Activated naive CD4-positive, alpha-beta T cell treated with anti-CD3 and anti-CD28 coated beads, Interleukin-2, amount 50 U/mL, for 72 hours (primary cell): ENCODE measurements at regions not wholly inside any gene's neighbourhood (a gene's known extent, or its start where the extent isn't known, plus 50 kb on each side); places are given as distances from the start of the nearest gene placed in this dataset.
A peak's percentile ranks its signal among the peaks of the same experiment; 100 is the strongest.

Experiments
- ATAC-seq, 2 donors: fragments of 150-1000 bp; cut with Tn5 transposase; 2 replicates each; pipeline ENCODE4 v1.10.0; 2021; ENCODE audit warnings: mild to moderate bottlenecking in 2 of 2, moderate library complexity in 2 of 2
- DNase-seq, 2 donors: peaks; one replicate each; pipeline ENCODE4 v3.0.0; 2021 to 2022; ENCODE audit warnings: low spot score in 2 of 2
- H3K27ac Mint-ChIP-seq, 2 donors: one replicate each; pipeline ENCODE4 v1.8.0; 2022; ENCODE audit warnings: mild to moderate bottlenecking in 2 of 2, mixed read lengths in 2 of 2
- H3K36me3 Mint-ChIP-seq, 2 donors: one replicate each; pipeline ENCODE4 v1.8.0; 2022; ENCODE audit warnings: mixed read lengths in 2 of 2
- H3K9me3 Mint-ChIP-seq, 2 donors: one replicate each; pipeline ENCODE4 v1.8.0; 2022; ENCODE audit warnings: mixed read lengths in 2 of 2

GRCh38 chr1:214895011-214895600 lies 187.4 kb upstream of the KCNK2 start:
- no peak overlapping the region for H3K27ac Mint-ChIP-seq
- H3K9me3 Mint-ChIP-seq: peaks cover 0 to 4% of the 10 kb centered on the region in 2 donors
- no peaks in the 10 kb centered on the region for H3K36me3 Mint-ChIP-seq
- no peak for ATAC-seq
- DNase-seq: no peak

- Mint-ChIP-seq H3K9me3 (peaks cover 0 to 4% of the 10 kb centered on the region in 2 donors), H3K27ac (no peak overlapping the region)
Measured at GRCh38 chr1:214896921-214897320, 185.6 kb upstream of the KCNK2 start.

GRCh38 chr1:214897581-214897980 lies 185.0 kb upstream of the KCNK2 start:
- no peaks in the 10 kb centered on the region for H3K36me3 Mint-ChIP-seq
- ATAC-seq: no peak
- no peak for DNase-seq
- no peak overlapping the region for H3K27ac Mint-ChIP-seq
- H3K9me3 Mint-ChIP-seq: peaks cover 0 to 4% of the 10 kb centered on the region in 2 donors

More at GRCh38 chr1:214896921-214897320, 185.6 kb upstream of the KCNK2 start:
- H3K36me3 Mint-ChIP-seq: no peaks in the 10 kb centered on the region
- ATAC-seq (no peak), DNase-seq (no peak)

DNA sequence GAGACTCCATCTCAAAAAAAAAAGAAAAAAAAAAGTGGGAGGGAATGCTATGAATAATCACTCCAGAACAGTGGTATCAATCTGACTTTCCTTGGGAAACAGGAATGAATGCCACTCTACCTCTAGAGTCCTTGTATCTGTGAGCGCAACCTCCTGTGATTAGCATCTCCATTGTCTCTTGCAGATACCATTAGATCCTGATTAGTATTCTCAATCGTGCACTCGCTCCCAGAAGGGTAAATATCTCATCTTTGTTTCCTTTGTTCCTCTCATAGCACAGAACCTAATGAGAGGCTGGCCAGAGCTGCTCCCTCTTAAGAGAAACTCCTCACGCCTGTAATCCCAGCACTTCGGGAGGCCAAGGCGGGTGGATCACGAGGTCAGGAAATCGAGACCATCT lies 184.4 kb upstream of the KCNK2 start:
- ATAC-seq: no peak
- no peak for DNase-seq
- Mint-ChIP-seq H3K27ac (no peak overlapping the region), H3K9me3 (peaks cover 0 to 4% of the 10 kb centered on the region in 2 donors), H3K36me3 (no peaks in the 10 kb centered on the region)

GRCh38 chr1:214898718-214899117 lies 183.8 kb upstream of the KCNK2 start:
- H3K9me3 Mint-ChIP-seq: no peaks in the 10 kb centered on the region
- DNase-seq (no peak), ATAC-seq (no peak)
- H3K27ac Mint-ChIP-seq: no peak overlapping the region
- no peaks in the 10 kb centered on the region for H3K36me3 Mint-ChIP-seq

DNA sequence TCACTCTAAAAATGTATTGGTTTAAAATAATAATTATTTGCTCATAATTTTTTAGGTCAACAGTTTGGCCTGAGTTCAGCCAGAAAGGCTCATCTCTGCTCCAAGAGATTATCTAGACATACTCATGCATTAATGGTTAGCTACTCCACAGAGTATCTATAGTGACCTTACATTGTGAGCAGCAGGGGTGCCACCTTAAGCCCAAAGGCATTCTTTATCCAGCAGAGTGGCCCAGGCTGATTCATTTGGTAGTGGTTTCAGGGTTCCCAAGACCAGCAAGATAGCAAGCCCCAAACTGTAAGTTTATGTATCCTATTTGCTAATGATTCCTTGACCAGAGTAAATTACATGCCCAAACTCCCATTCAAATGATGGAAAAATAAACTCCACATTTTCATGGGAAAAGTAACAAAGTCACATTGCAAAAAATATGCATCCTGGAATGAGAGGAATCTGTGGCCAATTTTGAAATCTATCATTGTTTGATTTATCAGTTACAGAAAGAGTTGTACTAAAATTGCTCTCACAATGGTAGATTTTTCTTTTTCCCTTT lies 182.6 kb upstream of the KCNK2 start:
- ATAC-seq: no peak
- H3K9me3 Mint-ChIP-seq: no peaks in the 10 kb centered on the region
- no peak overlapping the region for H3K27ac Mint-ChIP-seq

GRCh38 chr1:214900590-214900989 lies 181.9 kb upstream of the KCNK2 start:
- no peaks in the 10 kb centered on the region for H3K36me3 Mint-ChIP-seq
- H3K27ac Mint-ChIP-seq: no peak overlapping the region
- ATAC-seq (no peak), DNase-seq (no peak)
- no peaks in the 10 kb centered on the region for H3K9me3 Mint-ChIP-seq

More for the DNA sequence above, 182.6 kb upstream of the KCNK2 start:
- no peaks in the 10 kb centered on the region for H3K36me3 Mint-ChIP-seq
- DNase-seq: no peak

- H3K36me3 Mint-ChIP-seq: no peaks in the 10 kb centered on the region
- DNase-seq (no peak), ATAC-seq (peak in 1 of 2 donors; percentile 32)
- no peaks in the 10 kb centered on the region for H3K9me3 Mint-ChIP-seq
- H3K27ac Mint-ChIP-seq: no peak overlapping the region
Measured at GRCh38 chr1:214901718-214902117, 180.8 kb upstream of the KCNK2 start.

DNA sequence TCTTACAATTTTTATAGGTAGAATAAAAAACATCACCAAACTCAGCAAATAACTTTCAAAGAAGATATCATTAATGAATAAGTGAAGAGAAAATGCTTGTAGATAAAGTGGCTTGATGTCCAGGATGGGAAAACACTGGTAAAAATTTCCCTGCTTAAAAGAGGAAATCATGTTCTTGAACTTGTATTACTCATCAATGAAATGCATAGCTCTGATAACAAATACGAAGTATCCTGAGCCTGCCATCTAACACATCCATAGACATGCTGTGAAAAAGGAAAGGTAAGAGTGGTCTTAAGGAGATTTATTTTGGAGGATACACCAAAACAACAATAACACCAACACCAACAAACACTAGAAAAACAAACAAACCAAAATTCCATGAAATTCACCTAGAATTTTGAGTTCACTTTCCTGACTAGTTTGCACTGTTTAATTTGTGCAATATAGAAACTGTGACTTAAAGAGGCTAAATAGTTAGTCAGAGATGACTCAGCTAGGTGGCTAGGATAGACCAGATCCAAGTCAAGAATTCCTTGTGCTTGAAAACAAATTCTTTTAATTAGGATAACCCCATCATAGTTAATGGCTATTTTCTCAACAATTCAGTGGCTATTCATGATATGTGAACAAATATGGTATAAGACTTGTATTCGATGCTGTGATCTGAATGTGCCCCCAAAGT lies 179.8 kb upstream of the KCNK2 start:
- no peak overlapping the region for H3K27ac Mint-ChIP-seq

GRCh38 chr1:214912127-214912526 lies 170.4 kb upstream of the KCNK2 start:
- ATAC-seq (no peak), DNase-seq (no peak)
- Mint-ChIP-seq H3K9me3 (no peaks in the 10 kb centered on the region), H3K27ac (no peak overlapping the region), H3K36me3 (no peaks in the 10 kb centered on the region)

More for the DNA sequence above, 179.8 kb upstream of the KCNK2 start:
- Mint-ChIP-seq H3K36me3 (no peaks in the 10 kb centered on the region), H3K9me3 (no peaks in the 10 kb centered on the region)
- ATAC-seq (no peak), DNase-seq (no peak)

GRCh38 chr1:214913966-214914365 lies 168.6 kb upstream of the KCNK2 start:
- no peaks in the 10 kb centered on the region for H3K36me3 Mint-ChIP-seq
- ATAC-seq (no peak), DNase-seq (no peak)
- H3K9me3 Mint-ChIP-seq: no peaks in the 10 kb centered on the region
- H3K27ac Mint-ChIP-seq: no peak overlapping the region

DNA sequence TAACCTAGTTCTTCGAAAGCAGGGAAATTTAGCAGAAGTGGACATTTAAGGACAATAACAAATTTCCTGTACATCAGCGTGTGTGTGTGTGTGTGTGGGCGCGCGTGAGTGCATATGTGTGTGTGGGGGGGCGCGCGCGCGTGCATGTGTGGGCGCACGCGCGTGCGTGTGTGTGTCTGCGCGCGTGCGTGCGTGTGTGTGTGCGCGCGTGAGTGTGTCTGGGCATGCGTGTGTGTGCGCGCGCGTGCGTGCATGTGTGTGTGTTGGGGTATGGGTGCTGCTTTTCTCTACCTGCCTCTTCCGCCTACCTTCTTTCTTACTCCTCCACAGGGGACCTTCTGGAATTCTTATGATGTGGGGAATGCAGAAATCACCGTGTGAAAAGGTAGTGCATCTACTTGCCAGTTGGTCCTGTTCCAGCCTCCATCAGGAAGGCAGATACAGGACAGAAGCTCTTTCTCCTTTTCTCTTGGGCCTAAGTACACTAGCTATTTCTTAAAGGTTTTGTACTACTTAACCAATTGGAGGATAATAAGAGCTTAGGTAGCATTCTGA lies 165.4 kb upstream of the KCNK2 start:
- H3K27ac Mint-ChIP-seq: no peak overlapping the region
- H3K36me3 Mint-ChIP-seq: no peaks in the 10 kb centered on the region
- DNase-seq (no peak), ATAC-seq (no peak)
- no peaks in the 10 kb centered on the region for H3K9me3 Mint-ChIP-seq

- no peaks in the 10 kb centered on the region for H3K36me3 Mint-ChIP-seq
- H3K27ac Mint-ChIP-seq: no peak overlapping the region
- DNase-seq: no peak
- H3K9me3 Mint-ChIP-seq: no peaks in the 10 kb centered on the region
- ATAC-seq: no peak
Measured at GRCh38 chr1:214918745-214919144, 163.8 kb upstream of the KCNK2 start.

DNA sequence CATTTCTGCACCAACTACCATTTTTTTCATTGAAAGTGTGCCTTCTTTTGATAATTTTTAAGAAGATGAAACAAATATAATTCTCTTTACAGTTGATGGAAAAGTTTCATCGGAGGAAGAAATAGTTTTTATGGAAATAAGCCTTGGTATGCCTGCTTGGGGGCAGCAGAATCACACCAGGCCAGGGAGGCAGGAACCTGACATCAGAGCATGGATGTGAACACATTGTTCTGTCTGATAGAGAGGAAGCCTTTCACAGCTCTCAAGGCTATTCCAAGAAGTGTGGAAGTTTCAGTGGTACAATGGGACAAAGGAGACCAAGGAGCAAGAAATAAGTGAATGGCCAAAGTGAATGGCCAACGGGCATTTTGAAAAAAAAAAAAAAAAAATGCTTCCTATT lies 162.2 kb upstream of the KCNK2 start:
- ATAC-seq (no peak), DNase-seq (no peak)
- Mint-ChIP-seq H3K36me3 (no peaks in the 10 kb centered on the region), H3K27ac (no peak overlapping the region), H3K9me3 (no peaks in the 10 kb centered on the region)

DNA sequence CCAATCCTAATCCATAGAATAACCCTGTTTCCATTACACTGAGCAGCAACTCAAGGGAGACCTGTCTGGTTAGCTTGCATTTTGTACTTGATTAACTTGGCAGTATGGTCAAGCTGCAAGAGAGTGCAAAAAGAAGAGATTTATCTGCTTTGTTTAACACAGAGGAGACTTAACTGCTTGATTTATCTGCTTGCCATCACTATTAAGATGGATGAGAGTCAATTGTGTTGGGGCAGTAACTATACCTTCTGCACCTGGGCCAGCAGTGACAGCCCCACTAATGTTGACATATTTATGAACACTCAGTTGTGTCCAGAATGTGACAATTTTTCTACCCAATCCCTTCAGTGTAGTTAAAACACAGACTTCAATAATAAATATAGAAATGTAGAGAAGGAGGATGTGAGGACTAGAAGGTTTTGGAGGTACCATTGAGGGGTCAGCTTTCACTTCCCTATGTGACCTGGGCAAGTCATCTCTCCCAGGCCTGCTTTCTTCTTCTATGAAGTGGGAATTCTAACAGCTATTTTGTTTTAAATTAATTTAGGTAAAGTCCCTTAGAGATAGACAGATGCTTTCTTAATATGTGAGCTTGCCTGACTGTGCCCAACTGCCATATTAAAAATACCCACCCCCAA lies 159.1 kb upstream of the KCNK2 start:
- DNase-seq (no peak), ATAC-seq (no peak)
- no peaks in the 10 kb centered on the region for H3K9me3 Mint-ChIP-seq
- H3K27ac Mint-ChIP-seq: no peak overlapping the region
- H3K36me3 Mint-ChIP-seq: no peaks in the 10 kb centered on the region

DNA sequence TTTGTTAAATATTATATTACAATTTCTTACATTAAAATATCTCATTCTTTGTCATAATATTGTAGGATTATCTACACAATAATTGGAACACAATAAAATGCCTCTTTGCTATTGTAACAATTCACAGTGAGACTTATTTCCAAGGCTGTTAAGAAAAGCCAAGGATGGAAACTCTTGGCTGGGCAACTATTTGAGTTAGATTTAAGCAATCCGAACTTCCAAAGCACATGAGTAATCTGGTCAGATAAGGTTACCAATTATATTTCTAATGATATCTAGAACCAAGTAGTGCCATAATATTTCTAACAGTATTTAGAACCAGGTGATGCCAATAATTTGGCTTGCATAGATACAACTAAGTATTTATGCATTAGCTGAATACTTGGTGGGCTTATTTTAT lies 154.7 kb upstream of the KCNK2 start:
- H3K27ac Mint-ChIP-seq: no peak overlapping the region
- no peaks in the 10 kb centered on the region for H3K36me3 Mint-ChIP-seq
- no peaks in the 10 kb centered on the region for H3K9me3 Mint-ChIP-seq
- no peak for ATAC-seq
- no peak for DNase-seq

DNA sequence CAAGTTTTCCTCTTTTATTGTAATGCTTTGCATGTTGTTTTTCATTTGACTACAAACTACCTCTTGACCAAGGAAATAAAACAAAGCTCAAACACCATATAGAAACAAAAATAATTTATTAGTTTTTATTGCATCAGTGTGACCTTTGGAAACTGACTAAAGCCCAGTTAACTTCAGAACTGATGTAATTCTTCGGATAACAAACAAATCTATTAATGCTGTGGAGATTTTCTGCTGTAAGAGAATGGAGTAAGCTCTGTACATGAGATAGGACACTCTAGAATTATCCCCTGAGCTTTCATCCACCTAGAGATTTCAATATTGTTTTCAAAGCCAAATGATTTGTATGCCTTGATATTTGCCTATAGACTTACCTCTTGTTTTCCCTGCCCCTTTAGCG lies 154.0 kb upstream of the KCNK2 start:
- DNase-seq: no peak
- ATAC-seq: no peak
- H3K27ac Mint-ChIP-seq: no peak overlapping the region
- no peaks in the 10 kb centered on the region for H3K36me3 Mint-ChIP-seq
- no peaks in the 10 kb centered on the region for H3K9me3 Mint-ChIP-seq
